Stimulated activated CD4-positive, alpha-beta T cell treated with anti-CD3 and anti-CD28 coated beads, Interleukin-12 subunit alpha, Interleukin-12 subunit beta, amount 100 ng/mL, for 24 hours (primary cell): ENCODE measurements at regions not wholly inside any gene's neighbourhood (a gene's known extent, or its start where the extent isn't known, plus 50 kb on each side); places are given as distances from the start of the nearest gene placed in this dataset.
"Not testable (repeated sequence)": the region's sequence is repeated elsewhere in the genome, so short reads cannot be mapped to it uniquely, and the experiment has no call there.

Source experiments
- DNase-seq, 2 experiments: peaks; one replicate each; pipeline ENCODE4 v3.0.0-alpha.2; 2020; ENCODE audit warnings: low read depth in 2 of 2

DNA sequence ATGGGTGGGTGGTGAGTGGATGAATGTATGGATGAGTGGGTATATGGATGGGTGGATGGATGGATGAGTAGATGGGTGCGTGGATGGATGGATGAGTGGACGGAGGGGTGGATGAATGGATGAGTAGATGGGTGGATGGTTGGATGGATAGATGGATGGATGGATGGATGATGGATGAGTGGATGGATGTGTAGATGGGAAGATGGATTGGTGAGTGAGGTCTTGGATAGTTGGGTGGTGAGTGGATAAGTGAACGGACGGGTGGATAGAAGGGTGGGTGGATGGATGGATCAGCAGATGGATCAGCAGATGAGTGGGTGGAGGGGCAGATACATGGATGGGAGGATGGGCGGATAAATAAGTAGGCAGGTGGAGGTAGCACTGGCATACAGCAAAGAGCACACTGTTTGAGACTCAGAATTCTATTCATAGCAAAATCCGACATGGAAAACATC, 163.5 kb downstream of the C9orf50 start:
- DNase-seq, result no peak

DNA sequence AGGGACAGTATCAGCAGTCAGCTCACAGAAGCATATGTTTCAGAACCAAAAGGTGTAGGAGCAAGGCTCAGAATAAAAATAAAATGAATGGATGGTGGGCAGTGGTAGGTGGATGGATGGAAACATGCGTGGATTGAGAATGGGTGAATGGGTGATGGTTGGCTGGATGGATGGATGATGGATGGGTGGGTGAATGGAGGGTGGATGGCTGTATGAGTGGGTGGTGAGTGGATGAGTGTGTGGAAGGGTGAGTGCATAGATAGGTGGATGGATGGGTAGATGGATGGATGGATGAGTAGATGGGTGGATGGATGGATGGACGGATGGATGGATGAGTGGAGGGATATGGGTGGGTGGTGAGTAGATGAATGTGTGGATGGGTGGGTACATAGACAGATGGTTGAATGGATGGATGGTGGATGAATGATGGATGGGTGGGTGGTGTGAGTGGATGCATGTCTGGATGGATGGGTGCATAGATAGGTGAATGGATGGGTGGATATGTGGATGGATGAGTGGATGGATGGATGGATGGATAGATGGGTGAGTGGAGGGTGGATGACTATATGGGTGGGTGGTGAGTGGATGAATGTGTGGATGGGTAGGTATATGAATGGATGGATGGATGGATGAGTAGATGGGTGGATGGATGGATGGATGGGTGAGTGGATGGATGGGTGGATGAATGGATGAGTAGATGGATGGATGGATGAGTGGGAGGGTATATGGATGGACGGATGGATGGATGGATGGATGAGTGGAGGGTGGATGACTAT, 164.2 kb downstream of the C9orf50 start:
- DNase-seq, result no peak

DNA sequence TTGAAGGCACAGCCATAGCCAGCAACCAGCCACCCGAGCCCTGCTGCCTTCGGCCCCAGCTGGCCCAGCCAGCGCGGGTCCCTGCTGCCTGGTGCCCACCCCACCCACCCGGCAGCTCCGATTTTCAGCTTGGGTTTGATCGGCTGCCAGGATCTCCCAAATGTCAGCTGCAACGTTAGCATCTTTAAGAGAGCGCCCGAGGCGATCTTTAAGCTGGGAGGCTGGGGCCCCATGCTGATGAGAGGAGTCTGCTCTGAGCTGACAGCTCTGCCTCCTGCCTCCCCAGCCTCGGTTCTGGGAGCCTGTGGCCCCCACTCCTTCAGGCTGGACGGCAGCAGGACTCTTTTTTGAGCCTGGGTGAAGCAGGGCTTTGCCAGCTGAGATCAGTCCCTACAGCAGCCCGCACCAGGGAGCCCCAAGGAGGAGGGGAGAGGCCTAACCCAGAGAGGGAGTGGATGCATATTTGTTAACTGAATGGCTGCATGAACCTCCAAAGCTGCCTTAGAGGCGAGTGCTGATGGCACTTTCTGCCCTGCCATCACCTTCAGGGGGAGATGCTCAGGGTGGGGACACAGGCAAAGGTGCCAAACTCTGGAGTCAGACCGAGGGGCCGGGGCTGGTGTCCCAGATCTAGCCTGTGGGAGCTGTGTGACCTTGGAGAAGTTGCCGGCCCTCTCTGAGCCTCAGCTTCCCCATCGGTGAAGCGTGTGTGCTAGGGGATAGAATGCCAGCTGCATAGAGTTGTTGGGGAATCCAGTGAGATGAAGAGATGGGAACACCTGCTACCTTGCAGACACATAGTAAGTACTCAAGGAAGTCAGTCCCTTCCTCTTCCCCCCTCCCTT, 165.5 kb downstream of the C9orf50 start:
- no peak for DNase-seq

DNA sequence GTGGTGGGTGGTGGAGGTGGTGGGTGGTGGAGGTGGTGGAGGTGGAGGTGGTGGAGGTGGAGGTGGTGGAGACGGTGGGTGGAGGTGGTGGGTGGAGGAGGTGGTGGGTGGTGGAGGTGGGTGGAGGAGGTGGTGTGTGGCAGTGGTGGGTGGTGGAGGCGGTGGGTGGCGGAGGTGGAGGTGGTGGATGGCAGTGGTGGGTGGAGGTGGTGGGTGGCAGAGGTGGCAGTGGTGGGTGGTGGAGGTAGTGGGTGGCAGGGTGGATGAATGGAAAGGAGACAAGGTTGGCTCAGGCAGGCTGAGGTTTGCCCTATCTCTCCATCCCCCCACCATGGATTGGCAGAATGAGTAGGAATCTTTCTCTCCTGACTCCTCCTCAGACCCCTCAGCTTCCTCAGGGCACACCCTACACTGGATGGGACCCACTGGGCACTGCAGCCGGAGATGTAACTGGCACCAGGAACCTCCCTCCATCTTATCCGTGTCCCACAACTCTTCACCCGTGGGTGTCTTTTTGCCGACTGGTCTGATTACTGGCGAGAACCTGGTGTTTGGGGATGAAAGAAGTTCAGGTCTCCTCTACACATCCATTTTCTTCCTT, 166.3 kb downstream of the C9orf50 start:
- DNase-seq, result no peak

DNA sequence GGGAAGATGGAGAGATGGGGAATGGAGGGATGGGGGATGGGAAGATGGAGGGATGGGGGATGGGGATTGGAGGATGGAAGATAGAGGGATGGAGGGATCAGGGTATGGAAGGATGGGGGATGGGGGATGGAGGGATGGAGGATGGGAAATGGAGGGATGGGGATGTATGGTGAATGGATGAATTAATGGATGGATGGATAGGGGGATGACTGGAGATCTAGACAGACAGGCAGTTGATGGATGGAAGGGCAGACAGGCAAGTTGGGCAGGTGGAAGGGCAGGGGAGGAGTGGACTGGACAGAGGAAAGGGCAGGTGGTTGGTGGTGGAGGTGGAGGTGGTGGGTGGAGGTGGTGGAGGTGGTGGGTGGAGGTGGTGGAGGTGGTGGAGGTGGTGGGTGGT, 167.2 kb downstream of the C9orf50 start:
- DNase-seq, result no peak

DNA sequence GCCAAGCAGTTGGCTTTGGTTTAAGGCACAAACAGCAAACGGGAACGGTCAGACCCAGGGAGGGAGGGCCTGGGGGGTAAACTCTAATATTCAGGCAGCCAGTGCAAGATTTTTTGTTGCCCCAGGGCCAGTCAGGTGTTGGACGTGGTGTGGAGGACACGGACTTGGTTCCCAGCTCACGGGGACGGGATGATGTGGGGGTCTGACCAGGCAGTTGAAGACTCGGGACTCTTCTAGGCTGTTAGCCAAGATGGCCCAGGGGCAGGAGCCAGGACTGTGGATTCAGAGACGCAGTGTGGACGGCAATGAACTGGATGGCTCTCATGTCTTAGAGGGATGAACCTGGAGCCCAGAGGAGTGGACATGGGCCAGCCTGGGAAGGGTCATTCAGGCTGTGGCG, 169.2 kb downstream of the C9orf50 start:
- no peak for DNase-seq

DNA sequence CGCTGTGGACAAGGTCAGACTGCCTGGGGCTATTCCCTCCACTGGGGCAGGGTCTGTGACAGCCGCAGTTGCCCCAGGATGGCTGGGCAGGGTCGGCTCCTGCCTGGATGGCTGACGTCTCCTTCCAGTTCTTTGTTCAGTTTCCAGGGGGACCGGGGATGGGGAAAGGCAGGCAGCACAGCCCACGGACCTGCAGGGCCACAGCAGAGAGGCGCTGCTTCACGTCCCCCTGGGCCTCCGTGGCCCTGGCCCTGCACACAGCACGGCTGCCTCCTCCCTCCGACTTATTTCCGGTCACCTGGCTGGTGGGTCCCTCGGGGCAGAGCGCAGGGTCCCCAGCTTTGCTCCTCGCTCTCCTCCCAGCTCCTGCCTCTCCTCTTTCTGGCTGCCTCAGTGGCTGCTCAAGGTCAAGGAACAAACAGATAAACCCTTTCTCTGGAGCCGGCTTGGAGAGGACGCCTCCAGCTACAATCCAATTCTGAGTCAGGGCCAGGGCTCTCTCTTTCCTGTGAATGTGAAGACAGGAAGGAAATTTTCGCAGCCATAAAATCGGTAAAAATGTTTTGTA, 169.7 kb downstream of the C9orf50 start:
- DNase-seq, result no peak

DNA sequence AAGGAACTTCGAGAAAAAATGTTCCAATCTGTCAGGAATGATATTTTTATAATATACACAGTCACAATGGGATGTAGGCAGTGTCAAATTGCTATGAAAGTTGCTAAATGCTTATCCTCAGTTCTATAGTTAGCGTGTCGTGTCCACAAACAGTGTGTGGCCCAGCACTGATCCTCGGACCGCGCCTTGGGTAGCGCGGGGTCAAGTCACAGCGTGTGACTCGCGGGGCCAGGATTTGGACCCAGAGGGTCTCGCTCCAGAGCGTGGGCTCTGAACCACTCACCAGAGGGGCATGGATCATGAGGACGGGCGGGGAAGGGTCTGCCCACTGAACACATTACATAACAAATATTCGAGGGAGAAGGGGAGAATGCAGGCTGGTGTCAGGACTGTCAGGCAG, 171.8 kb downstream of the C9orf50 start:
- no peak for DNase-seq

DNA sequence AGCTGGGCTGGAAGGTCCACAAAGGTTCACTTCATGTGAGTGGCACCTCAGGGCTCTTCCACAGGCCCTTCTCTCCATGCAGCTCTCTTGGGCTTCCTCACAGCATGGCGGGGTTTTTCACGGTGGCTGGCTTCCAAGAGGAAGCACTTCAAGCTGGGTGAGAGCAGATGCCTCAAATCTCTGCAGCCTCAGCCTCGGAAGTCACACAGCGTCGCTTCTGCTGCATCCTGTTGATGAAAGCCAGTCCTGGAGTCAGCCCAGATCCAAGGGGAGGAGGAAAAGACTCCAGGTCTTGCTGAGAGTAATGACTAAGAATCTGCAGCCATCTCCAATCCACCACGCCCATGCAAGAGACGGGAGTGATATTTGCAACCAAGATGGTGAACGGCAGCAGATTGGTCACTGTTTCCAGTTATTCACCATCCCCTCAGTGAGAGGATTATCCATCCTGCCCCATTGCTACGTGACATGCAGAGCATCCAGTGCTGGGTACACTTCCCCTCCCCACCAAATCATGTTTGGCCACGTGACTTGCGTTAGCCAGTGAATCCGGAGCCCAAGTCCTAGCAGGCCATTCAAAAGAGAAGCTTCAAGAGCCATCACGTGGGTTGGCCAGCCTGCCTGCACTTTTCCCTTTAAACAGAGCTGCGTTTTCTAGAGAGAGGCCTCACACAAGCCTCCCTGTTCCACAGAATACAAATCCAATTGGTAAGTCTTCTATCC, 173.9 kb downstream of the C9orf50 start:
- no peak for DNase-seq

DNA sequence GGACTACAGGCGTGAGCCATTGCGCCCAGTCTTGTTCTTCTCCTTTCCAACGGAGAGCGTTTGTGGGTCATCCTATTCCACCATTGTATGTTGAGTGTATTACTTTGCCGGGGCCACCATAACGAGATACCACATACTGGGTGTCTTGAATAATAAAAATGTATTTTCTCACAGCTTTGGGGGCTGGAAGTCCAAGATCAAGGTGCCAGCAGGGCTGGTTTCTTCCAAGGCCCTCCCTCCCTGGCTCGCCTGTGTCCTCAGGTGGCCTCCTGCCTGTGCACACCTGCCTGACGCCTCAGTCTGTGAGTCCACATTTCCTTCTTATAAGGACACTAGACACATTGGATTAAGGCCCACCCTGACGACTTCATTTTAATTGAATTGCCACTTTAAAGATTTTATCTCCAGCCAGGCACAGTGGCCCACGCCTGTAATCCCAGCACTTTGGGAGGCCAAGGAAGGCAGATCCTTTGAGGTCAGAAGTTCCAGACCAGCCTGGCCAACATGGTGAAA, 175.1 kb downstream of the C9orf50 start:
- DNase-seq, result no peak

DNA sequence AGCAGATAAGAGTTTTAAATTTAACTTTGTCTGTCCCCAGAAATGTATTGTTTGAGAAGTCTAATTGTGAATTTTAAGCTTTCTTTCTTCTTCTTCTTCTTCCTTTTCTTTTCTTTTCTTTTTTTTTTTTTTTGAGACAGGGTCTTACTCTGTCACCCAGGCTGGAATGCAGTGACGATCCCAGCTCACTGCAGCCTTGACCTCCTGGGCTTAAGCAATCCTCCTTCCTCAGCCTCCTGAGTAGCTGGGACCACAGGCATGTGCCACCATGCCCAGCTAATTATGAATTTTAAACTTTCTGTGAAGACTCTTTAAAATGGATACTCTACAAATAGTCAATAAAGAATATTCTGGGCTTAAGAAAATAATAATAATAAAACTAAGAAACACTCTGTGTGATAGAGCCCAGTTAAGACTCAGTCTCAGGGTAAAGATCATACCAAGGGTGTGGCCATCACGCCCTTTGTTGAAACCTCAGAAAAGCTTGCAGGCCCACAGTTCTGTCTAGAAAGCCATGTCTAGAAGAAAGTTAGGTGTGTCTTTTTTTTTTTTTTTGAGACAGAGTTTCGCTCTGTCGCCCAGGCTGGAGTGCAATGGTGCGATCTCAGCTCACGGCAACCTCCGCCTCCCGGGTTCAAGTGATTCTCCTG, 177.3 kb downstream of the C9orf50 start:
- DNase-seq, result not testable (repeated sequence)

DNA sequence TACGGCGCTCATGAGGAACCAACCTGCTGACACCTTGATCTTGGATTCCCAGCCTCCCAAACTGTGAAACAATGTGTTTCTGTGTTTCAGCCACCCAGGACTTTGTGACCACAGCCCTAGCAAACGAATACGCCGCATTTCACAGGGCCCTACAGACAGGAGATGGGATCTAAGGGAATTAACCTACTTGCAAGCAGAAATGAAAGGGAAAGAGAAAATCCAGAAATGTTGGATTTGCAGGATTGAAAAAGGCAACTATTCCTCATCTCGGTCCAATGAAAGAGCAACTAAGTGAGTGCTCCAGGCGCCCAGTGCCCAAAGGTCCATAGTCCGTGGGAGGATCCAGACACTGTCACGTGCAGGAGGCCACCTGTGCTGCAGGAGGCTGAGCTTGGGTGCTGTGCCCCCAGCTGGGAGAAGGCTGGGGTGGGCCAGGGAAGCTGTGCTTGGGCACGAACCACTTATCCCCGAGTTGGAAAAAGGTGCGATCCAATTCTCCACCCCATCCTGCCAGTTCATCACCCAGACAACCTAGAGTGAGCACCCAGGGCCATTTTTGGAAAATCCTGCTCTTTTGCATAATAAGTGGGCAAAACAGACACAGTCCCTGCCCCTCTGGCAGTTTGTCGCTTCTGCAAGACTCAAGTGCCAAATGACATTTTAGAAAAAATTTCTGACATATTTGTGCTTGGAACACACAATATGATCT, 177.9 kb downstream of the C9orf50 start:
- no peak for DNase-seq

DNA sequence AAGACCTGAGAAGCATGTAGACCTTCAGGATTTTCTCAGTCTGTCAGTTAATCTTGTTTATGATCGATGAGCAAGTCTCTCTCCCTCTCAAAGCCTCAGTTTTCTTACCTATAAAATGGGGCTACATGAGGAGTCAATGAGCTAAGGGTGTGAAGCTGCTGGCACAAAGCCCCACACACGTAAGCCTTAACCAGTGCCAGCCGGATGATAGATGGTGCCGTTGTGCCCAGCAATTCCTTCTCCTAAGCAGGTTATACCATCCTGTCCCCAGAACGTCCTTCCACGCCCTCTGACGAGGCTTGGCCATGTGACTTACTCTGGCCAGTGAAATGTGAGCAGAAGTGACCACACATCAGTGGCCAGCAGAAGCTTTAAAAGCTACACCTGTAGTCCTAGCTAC, 179.0 kb downstream of the C9orf50 start:
- no peak for DNase-seq

DNA sequence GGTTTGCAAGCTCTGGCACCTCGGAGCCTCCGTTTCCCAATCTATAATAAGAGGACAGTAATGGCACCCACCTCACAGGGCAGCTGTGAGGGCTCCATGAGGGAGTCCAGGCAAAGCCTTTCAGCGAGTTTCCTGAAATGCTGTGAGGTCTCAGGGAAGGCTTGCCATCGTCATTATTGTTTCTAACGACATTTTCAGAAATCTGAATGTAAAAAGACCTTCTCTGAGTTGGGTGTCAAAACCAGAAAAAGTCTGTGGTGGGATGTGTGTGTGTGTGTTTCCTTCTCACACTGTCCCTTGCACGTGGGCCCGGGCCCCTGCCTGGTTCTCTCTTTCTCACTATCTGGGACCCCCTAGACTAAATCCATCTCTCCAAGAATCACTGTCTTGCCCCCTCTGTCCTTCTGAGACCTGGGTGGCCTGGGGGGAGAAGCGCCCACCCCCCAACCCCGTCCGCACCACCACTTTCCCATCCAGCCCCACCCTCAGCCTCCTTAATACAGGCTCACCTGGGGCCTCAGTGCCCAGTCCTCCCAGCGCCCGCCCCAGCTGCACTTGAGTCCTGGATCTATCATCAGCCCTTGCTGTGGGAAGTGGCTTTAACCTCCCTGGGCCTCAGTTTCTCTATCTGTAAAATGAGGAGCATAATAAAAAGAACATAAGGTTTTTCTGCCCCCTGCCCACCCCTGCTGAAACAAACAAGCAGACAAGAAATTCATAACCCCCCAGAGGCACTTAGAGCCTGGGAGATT, 180.3 kb downstream of the C9orf50 start:
- no peak for DNase-seq

DNA sequence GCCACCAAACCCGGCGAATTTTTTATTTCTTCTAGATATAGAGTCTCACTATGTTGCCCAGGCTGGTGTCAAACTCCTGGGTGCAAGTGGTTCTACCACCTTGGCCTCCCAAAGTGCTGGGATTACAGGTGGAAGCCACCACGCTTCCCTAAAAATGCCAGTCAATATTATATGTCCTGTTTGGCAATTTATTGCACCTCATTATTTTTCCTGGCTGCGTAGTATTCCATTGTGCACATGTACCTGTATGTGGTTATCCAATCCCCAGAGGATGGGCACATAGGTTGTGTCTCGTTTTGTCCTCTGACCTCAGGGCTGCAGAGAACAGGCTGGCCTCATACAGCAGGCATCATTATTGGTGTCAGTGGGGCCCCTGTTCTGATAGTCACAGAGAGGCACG, 181.7 kb downstream of the C9orf50 start:
- DNase-seq, result no peak

DNA sequence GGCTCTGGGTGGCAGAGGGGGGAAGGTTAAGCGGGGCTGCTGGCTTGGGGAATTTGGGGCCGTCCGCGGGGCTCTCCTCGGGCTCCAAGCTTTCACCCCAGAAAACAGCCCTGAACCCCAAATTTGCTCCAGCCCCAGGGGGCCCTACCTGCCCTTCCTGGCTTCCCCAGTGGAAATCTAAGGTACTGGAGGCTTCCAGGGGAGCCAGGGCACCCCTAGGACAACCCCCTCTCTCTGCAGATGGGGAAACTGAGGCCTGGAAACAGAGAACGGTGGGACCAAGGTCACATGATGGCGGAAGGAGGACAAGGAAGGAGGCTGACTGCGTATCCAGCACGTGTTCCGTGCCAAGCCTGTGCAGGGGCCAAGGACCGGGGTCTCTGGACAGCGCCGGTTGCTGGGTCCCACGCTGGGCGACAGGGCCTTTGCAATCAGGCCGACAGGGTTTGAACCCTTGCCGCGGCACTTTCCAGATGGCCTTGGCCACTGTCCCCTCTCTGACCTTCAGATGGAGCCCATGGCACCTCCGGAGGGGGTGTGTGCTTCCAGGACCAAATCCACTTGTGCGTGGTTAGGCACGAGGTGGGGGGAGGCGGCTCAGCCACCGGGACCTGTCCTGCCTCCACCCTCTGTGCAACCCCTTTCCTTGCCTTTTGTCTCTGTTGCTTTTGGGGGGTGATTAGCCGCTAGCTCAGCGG, 183.1 kb downstream of the C9orf50 start:
- no peak for DNase-seq

DNA sequence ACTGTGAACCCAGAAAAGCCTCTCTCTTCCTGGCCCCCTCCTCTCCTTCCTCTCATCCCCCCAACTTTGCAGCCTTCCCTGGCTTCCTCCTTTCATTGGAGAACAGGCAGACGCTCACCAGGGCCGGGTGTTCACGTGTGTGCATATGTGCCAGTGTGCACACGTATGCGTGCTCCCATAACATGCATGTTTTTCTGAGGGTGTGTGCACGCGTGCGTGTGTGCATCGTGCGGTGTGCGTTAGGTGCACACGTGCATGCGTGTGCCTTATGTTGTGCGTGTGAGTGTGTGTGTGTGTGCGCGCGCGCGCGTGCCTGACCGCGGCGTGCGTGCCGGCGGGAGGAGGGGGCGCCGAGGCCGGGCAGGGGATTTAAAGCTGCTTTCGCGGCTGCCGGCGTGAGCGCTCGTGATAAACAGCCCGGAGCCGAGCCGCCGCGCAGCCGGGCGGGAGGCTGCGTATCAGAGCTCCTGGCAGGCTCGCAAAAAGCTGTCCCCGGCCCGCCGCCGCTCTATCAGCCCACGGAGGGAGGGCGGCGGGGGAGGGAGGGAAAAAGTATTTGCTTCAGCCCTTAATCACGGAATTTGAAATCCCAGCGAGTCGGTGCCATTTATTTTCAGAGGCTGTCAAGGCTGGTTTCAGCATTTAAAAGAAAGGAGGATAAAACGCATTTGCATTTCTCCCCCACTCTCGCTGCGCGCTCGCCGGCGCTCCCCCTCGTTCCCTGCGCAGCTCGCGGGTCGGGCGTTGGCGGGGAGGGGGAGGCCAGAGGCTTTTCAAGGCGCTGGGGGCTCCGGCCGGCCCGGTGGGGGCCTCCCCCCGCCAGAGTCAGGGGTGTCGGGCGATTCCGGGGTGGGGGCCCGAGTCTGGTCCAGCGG, 183.9 kb downstream of the C9orf50 start:
- DNase-seq, result no peak
